Gastrocnemius medialis (tissue), 4 donors: ENCODE measurements at regions not wholly inside any gene's neighbourhood (a gene's known extent, or its start where the extent isn't known, plus 50 kb on each side); places are given as distances from the start of the nearest gene placed in this dataset.
"Not testable (repeated sequence)": the region's sequence is repeated elsewhere in the genome, so short reads cannot be mapped to it uniquely, and the experiment has no call there.

Experiments
- ATAC-seq, 2 donors: fragments of 150-250 bp; one replicate each; pipeline ENCODE4 v1.9.1; 2016
- DNase-seq, 2 donors: peaks; one replicate each; pipeline ENCODE4 v3.0.0-alpha.2; 2019
- H3K27ac ChIP-seq, 4 donors: fragments of 200-600 bp; sonication (generic); 1 replicate in 1 of 4; 2 replicates in 3 of 4; pipeline ENCODE4 v1.5.1; 2016 to 2018; ENCODE audit warnings: mild to moderate bottlenecking in 2 of 4, moderate library complexity in 1 of 4
- H3K27me3 ChIP-seq, 3 donors: fragments of 200-600 bp; sonication (generic) in 2 of 3; 1 replicate in 1 of 3; 2 replicates in 2 of 3; pipeline versions ENCODE4 v1.5.1 to v1.6.0; 2016 to 2019; ENCODE audit warnings: mild to moderate bottlenecking in 1 of 3, moderate library complexity in 1 of 3
- H3K36me3 ChIP-seq, 2 donors: fragments of 200-600 bp; sonication (generic) in 1 of 2; one replicate each; pipeline ENCODE4 v1.5.1; 2017 to 2018
- H3K4me1 ChIP-seq, 2 donors: fragments of 200-600 bp; sonication (generic) in 1 of 2; one replicate each; pipeline ENCODE4 v1.5.1; 2016 to 2017; ENCODE audit warnings: mild to moderate bottlenecking in 2 of 2
- H3K4me3 ChIP-seq, 4 donors: fragments of 200-600 bp; sonication (generic) in 3 of 4; 1 replicate in 1 of 4; 2 replicates in 3 of 4; pipeline ENCODE4 v1.5.1; 2016 to 2019; ENCODE audit warnings: mild to moderate bottlenecking in 2 of 4
- H3K9me3 ChIP-seq, 3 donors: fragments of 200-600 bp; sonication (generic) in 2 of 3; 1 replicate in 1 of 3; 2 replicates in 2 of 3; pipeline ENCODE4 v1.5.1; 2016 to 2019
- in situ Hi-C, 4 donors: fragments of 200-750 bp; cut with MboI; loops; one replicate each; pipeline versions ENCODE4 v1.15.0 to v1.8.0; 2017; ENCODE audit warnings: low sequenced_read_pairs in 4 of 4
- intact Hi-C: fragments of 100-400 bp; cut with DNase I; formaldehyde crosslinking; loops from one replicate; pipeline ENCODE4 v1.15.1; 2023; ENCODE audit warnings: low total_unique reads

DNA sequence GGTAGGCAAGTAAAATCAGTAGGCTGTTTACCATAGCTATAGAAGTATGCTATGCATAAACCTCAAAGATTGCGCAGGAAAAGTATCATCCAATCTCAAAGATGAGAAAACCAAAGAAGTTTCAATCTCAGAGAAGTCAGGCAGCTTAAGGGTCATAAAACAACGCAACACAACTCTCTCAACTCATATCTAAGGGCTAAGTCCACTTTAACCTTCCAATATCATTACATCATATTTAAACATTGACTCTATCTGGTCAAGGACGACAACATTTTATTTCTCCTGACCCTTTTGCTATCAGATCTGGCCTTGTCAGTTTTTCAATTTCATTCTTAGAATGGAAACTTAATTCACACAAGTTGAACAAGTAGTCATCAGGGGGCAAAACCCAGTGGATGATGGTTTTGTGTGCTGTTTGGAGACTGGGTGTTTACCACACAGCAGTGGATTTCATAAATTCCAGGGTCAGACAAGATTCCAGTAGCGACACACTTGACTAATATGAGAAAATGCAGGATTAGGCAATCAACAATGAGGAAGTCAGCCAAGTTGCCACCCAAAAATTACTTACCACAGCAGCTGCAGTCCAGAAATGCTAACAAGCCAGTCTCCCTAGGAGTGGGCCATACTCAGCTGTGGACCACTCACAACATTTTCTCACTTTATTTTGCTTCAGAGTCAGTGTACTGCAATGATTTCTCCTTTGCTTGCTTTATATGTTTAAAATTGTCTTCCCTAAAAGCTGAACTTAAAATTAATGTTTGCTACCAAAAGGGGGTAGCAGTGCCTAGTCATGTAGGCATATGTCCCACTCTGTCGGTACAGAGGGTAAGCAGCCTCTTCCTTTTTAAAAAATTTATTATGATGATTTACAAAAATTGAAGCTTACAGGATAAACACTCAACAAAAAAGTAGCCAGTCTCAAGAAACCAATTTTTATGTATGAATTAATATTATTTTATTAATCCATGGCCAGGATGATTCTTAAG is 131.9 kb upstream of the NBPF9 start:
- in situ Hi-C loops: not testable (repeated sequence)

DNA sequence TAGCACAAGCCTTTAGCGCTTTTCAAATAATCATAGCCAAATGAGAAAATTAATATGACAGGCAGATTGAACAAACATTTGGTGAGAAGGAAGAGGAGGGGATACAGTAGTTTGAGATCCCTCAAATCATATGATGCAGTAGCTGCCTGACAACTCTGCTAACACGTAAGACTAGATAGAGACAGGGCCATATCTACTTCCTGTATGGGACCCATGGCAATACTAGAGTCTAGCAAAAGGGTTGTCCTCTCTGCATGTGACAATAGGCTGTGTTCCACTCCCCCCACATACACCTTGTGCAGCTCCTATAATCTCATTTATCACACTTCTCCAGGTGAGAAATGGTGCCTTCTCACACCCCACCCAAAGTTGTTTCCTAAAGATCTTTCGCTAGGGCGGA is 134.2 kb upstream of the NBPF9 start:
- intact Hi-C loops, H3K4me1 ChIP-seq, in situ Hi-C loops, H3K27me3 ChIP-seq, DNase-seq, H3K9me3 ChIP-seq, H3K36me3 ChIP-seq: not testable (repeated sequence)
- H3K4me3 ChIP-seq: peak overlapping the region; percentile 23 to 57 (median 47)
- H3K27ac ChIP-seq: peak overlapping the region; percentile 81 to 88 (median 86)
- ATAC-seq: peak; percentile 18 to 21

More for the DNA sequence above, 131.9 kb upstream of the NBPF9 start:
- DNase-seq, H3K9me3 ChIP-seq, H3K27me3 ChIP-seq, H3K4me3 ChIP-seq, H3K27ac ChIP-seq, intact Hi-C loops, H3K36me3 ChIP-seq, H3K4me1 ChIP-seq: not testable (repeated sequence)
- peak; percentile 11 to 43 for ATAC-seq

DNA sequence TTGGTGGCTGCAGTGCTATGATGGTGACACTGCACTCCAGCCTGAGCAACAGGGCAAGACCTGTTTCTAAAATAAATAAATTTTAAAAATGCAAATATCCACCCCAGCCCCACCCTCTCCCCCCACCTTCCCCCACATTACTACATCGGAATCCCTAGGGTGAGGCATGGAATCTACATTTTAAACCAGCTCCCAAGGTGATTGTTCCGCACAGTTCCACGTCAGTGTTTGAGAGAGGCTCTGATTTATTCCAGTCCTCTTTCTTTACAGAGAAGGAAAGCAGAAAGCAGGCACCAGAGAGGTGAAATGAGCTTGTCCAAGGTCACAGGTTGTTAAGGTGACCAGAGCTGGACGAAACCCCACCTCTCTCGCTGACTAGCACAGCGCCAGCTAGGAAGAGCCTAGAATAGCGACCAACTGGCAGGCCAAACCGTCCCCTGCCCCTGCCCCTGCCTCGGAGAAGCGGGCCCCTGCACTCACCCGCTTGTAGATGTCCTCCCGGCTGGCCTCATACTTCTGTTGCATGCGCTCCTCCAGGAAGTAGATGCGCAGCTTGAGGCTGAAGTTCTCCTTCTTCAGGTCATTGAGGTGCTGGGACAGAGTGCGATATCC is 136.7 kb upstream of the NBPF9 start:
- intact Hi-C loops, in situ Hi-C loops, H3K27me3 ChIP-seq, H3K4me1 ChIP-seq, H3K36me3 ChIP-seq, DNase-seq, H3K9me3 ChIP-seq: not testable (repeated sequence)
- peak; percentile 24 to 40 for ATAC-seq
- H3K27ac ChIP-seq: peak overlapping the region in 2 of 4 donors; percentile 71 to 72
- peak overlapping the region in 1 of 4 donors; percentile 49 for H3K4me3 ChIP-seq

DNA sequence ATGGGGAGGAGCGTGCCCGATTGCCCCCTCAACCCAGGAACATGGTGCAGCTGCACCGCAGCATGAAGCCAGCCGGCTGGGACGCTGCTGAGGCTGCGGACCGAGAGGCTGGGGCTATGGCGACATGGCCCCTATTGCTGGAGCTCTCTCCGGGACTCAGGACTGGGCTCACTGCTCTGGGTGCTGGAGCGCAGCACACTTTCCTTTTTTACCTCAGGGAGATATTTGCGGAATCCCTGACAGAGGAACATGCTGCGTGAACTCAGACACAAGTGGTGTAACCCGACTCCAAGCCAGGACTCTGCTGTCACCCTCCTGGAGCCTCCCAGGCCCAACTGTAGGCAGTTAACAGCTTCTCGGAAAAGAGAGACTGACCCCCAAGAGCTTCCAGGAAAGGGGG is 137.2 kb upstream of the NBPF9 start:
- DNase-seq (peak in 1 of 2 donors; percentile 23), ATAC-seq (peak; percentile 64 to 67)
- H3K4me1 ChIP-seq, H3K9me3 ChIP-seq, H3K36me3 ChIP-seq, in situ Hi-C loops, intact Hi-C loops, H3K27me3 ChIP-seq: not testable (repeated sequence)
- peak overlapping the region in 2 of 4 donors; percentile 83 to 86 for H3K27ac ChIP-seq
- H3K4me3 ChIP-seq: peak overlapping the region in 1 of 4 donors; percentile 40

DNA sequence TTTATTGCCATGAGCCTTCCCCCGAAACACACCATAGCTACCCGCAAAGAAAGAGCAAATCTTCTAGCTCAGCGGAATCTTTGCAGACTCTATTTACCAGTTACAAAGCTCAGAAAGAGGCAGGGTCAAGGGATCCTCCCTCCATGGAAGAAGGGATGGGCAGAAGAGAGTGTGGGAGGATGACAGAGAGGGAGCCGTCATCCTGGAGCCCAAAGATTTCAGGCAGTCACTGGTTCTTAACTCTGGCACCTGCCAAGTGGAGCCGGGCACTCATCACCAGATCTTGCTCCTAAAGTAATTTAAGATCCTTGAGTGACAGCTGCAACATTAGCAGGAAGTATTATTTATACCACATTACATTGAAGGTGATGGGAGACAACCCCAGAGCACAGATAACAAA is 137.9 kb upstream of the NBPF9 start:
- H3K36me3 ChIP-seq, H3K9me3 ChIP-seq, DNase-seq, intact Hi-C loops, H3K27me3 ChIP-seq, H3K4me1 ChIP-seq, in situ Hi-C loops: not testable (repeated sequence)
- Histone ChIP-seq H3K4me3 (peak overlapping the region in 1 of 4 donors; percentile 37), H3K27ac (peak overlapping the region in 2 of 4 donors; percentile 83 to 86)
- peak; percentile 63 to 71 for ATAC-seq

DNA sequence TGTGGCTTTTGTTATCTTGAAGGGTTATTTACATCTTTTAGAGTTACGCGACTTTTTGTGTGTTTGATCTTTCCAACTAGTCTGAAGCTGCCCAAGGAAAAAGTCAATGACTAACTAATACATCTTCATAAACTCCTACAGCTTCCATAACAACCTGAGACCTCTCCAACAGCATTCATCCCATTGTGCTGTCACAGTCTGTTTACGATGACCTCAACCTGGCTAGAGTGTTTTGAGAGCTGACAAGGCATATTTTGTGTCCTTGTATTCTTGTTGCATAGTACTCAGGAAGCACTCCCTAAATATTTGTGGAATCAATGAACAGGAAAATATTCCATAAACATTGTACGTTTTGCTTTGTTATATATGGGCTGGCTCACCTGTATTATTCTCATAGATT is 140.2 kb upstream of the NBPF9 start:
- in situ Hi-C loops, DNase-seq, intact Hi-C loops, H3K27me3 ChIP-seq, H3K4me3 ChIP-seq, H3K36me3 ChIP-seq, H3K27ac ChIP-seq, H3K9me3 ChIP-seq, ATAC-seq, H3K4me1 ChIP-seq: not testable (repeated sequence)

DNA sequence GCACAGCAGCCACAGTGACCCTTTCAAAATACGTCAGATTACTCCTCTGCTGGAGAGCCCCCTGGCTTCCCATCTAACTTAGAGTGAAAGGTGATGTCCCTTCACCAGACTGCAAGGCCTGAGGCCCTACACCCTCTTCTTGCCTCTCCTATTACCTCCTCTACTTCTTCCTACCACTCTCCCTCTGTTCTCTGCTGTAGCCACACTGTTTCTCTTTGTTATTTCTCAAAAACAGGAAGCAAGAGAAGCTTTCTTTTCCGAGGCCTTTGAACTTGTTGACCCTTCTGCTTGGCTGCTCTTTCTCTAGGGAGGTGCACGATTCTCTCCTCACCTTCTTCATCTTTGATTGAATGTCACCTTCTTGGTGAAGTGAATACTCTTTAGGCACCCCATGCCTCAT is 141.3 kb upstream of the NBPF9 start:
- H3K27ac ChIP-seq, in situ Hi-C loops, H3K36me3 ChIP-seq, ATAC-seq, intact Hi-C loops, H3K4me3 ChIP-seq, DNase-seq, H3K27me3 ChIP-seq, H3K9me3 ChIP-seq, H3K4me1 ChIP-seq: not testable (repeated sequence)

DNA sequence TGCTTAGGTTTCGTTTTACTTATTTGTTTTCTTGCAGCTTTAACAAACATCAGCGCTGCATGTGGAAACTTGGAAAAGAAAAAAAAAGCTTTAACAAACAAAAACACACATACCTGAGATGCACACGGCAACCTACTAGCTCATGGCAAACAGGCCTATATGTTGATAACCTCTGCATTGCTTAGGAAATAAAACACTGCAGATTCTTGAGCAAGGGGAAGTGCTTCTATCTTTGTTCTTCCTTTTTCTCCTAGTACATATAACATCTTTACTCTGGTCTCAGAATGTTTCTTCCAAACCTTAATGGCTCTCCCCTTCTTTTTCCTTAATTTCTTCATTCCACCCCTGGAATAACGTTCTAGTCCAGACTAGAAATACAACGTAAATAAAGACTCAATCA is 142.9 kb upstream of the NBPF9 start:
- in situ Hi-C loops, intact Hi-C loops, H3K36me3 ChIP-seq, ATAC-seq, H3K27ac ChIP-seq, H3K4me3 ChIP-seq, DNase-seq, H3K9me3 ChIP-seq, H3K27me3 ChIP-seq, H3K4me1 ChIP-seq: not testable (repeated sequence)

DNA sequence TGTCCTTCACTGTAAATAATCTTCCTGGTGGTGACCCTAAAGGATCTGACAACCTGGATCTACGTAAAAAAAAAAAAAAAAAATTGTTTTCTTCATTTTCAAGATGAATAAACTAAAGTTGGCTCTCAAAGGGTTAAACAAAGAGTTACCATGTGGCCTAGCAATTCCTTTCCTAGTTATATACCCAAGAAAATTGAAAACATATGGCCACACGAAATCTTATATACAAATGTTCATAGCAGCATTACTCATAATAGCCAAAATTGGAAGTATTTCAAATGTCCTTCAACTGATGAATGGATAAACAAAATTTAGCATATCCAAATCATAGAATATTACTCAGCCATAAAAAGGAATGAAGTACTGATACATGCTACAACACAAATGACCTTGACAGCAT is 145.3 kb upstream of the NBPF9 start:
- H3K9me3 ChIP-seq, DNase-seq, H3K27me3 ChIP-seq, H3K4me1 ChIP-seq, H3K27ac ChIP-seq, intact Hi-C loops, H3K36me3 ChIP-seq, in situ Hi-C loops, ATAC-seq, H3K4me3 ChIP-seq: not testable (repeated sequence)

DNA sequence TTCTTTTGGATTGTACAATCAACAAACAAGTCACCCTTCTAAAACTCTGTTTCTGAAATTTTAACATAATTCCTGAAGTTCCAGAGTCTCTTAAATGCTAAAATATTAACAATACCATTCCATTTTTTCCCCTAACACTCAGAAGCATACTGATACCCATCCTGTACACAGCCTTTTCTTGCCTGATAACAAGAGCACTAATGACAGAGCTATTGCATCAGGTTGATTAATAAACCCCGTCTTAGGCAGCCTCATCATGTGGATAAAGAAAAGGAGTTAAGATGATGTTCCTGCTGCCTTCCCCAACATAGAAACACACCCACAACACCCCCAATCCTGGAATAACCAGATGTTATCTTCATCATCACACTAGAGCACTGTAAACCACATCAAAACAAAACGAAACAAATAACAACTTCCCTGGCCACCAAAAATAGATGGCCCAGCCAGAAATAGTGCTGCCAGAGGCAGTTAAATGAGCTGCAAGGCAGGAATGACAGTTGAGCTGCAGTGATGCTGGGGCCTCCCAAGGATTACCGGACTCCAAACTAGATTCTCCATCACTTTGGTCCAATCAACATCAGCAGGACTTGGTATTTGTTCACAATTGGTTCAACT is 146.6 kb upstream of the NBPF9 start:
- H3K9me3 ChIP-seq, H3K36me3 ChIP-seq, in situ Hi-C loops, H3K27me3 ChIP-seq, intact Hi-C loops, H3K4me3 ChIP-seq, DNase-seq, H3K27ac ChIP-seq, H3K4me1 ChIP-seq: not testable (repeated sequence)
- ATAC-seq: peak; percentile 63 to 68

DNA sequence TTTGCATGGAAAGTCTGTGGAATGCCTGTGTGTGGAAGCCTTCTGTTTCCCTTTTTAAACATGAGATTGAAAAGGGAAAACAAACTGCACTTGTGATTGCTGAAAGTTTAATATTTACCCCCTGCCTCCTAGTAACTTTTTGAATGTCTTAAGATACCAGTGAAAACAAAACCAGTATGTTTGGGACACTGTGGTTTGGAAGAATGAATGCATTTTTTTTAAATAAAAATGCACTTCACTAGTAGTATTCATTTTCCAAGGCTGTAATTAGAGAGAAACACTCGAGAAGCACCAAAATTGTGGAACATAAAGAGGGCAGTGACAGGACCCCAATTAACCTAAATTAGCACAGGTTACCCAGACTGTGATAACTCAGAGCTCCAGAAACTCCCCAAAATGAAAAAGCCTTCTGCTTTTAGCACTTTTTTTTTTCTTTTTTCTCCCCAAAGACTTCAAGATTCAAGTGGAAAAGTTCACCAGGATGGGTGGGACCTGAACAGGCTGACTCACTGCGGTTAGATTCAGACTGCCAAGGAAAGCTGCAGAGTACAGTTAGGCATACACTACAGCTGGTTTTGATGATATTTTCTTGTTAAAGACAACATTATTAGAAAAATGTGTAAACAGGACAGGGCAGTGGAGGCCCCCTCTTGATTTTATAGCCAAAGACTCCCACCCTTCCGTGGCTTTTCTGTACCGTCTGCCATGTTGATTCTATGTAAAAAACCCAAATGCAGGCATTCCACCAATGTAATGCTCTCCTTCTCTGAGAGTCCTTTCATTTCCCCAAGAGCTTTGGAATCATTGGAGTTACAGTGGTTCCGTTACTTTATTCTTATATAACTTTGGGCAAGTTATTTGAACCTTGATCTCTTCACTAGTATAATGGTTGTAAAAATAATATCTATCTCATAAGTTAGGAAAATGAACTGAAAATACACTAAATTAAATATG is 151.8 kb upstream of the NBPF9 start:
- H3K27ac ChIP-seq, H3K9me3 ChIP-seq, intact Hi-C loops, H3K4me1 ChIP-seq, DNase-seq, H3K27me3 ChIP-seq, H3K36me3 ChIP-seq, H3K4me3 ChIP-seq, in situ Hi-C loops: not testable (repeated sequence)
- peak; percentile 50 to 73 for ATAC-seq
